ENCODE measurements at regions not wholly inside any gene's neighbourhood (a gene's known extent, or its start where the extent isn't known, plus 50 kb on each side); places are given as distances from the start of the nearest gene placed in this dataset.

GRCh38 chr4:169907705-169908104, 118.5 kb downstream of the MFAP3L start:
- TF ChIP-seq ZIC2 (tag by site-specific recombination; IDR thresholded peaks at IDR 0.05) (no peak), ZNF423 (tag by site-specific recombination; IDR thresholded peaks at IDR 0.05) (no peak), ZNF707 (tag by site-specific recombination; IDR thresholded peaks at IDR 0.05) (no peak), ZNF394 (tag by site-specific recombination; IDR thresholded peaks at IDR 0.05; ENCODE audit: borderline replicate concordance) (no peak), TRIM28 (IDR thresholded peaks at IDR 0.05; ENCODE audit: borderline replicate concordance, low read length) (no peak), ZBTB7A (tag by site-specific recombination; IDR thresholded peaks at IDR 0.05; ENCODE audit: low read depth) (no peak), ZNF600 (tag by site-specific recombination; IDR thresholded peaks at IDR 0.05) (no peak), KLF7 (tag by site-specific recombination; IDR thresholded peaks at IDR 0.05; ENCODE audit: borderline replicate concordance) (no peak), HOXA7 (CRISPR knock-in tag; IDR thresholded peaks at IDR 0.05; ENCODE audit: borderline replicate concordance) (no peak), SP7 (tag by site-specific recombination; IDR thresholded peaks at IDR 0.05) (no peak), ZNF391 (tag by site-specific recombination; IDR thresholded peaks at IDR 0.05; ENCODE audit: borderline replicate concordance, low read depth) (no peak), ZNF623 (tag by site-specific recombination; IDR thresholded peaks at IDR 0.05) (no peak), GLIS2 (tag by site-specific recombination; IDR thresholded peaks at IDR 0.05) (no peak), ZNF302 (tag by site-specific recombination; IDR thresholded peaks at IDR 0.05; ENCODE audit: low read depth) (no peak)
- TF ChIP-seq, protein P1, sequence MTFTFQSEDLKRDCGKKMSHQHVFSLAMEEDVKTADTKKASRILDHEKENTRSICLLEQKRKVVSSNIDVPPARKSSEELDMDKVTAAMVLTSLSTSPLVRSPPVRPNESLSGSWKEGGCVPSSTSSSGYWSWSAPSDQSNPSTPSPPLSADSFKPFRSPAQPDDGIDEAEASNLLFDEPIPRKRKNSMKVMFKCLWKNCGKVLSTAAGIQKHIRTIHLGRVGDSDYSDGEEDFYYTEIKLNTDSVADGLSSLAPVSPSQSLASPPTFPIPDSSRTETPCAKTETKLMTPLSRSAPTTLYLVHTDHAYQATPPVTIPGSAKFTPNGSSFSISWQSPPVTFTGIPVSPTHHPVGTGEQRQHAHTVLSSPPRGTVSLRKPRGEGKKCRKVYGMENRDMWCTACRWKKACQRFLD (tag by site-specific recombination; IDR thresholded peaks at IDR 0.05) = no peak
- Histone ChIP-seq H3K4me1 (ENCODE audit: control insufficient read depth, insufficient read depth, low read length) (no peaks in the 10 kb centered on the region), H3K27ac (ENCODE audit: extremely low read depth, low read depth, low read length) (no peak overlapping the region), H3K36me3 (ENCODE audit: control insufficient read depth in 2 of 2, insufficient read depth in 1 of 2, low read length in 2 of 2) (no peaks in the 10 kb centered on the region), H3K9me3 (ENCODE audit: control insufficient read depth, insufficient read depth, low read depth, low read length) (no peaks in the 10 kb centered on the region), H3K4me3 (ENCODE audit: low read depth, low read length) (no peak overlapping the region)
- POLR2A ChIA-PET = no interaction called here
- CTCF ChIA-PET = no interaction called here

DNA sequence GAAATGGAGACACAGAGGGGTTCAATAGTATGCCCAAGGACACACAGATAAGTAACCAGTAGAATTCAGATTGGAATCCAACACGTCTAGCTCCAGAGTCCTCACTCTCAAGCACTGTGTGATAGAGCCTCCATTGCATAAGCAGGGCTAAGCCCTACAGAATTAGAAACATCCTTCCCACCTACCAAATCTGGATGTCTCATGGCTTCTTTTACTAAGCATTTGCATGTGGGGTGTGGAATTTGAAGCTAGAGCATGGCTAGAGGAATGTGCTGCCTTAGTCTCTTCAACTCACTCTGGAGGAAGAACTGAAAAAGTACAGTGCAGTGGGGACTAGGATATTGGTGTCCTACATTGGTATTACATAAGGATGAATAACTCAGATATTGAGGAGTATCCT, 119.4 kb downstream of the MFAP3L start:
- POLR2A ChIA-PET = no interaction called here
- CTCF ChIA-PET = no interaction called here
- no peak overlapping the region for H3K4me3 ChIP-seq (ENCODE audit: low read depth, low read length)
- no peak overlapping the region for H3K27ac ChIP-seq (ENCODE audit: extremely low read depth, low read depth, low read length)
- H3K36me3 ChIP-seq (ENCODE audit: control insufficient read depth in 2 of 2, insufficient read depth in 1 of 2, low read length in 2 of 2) = no peaks in the 10 kb centered on the region
- no peaks in the 10 kb centered on the region for H3K4me1 ChIP-seq (ENCODE audit: control insufficient read depth, insufficient read depth, low read length)
- no peaks in the 10 kb centered on the region for H3K9me3 ChIP-seq (ENCODE audit: control insufficient read depth, insufficient read depth, low read depth, low read length)
- TF ChIP-seq ZBTB7A (tag by site-specific recombination; IDR thresholded peaks at IDR 0.05; ENCODE audit: low read depth) = no peak
- TF ChIP-seq ZNF350 (tag by site-specific recombination; IDR thresholded peaks at IDR 0.05) = no peak
- TF ChIP-seq ZNF501 (tag by site-specific recombination; IDR thresholded peaks at IDR 0.05) = no peak
- TF ChIP-seq ZNF843 (tag by site-specific recombination; IDR thresholded peaks at IDR 0.05) = no peak
- no peak for TF ChIP-seq RBAK (tag by site-specific recombination; IDR thresholded peaks at IDR 0.05)
- TF ChIP-seq KLF7 (tag by site-specific recombination; IDR thresholded peaks at IDR 0.05; ENCODE audit: borderline replicate concordance) = no peak

GRCh38 chr4:169906104-169906503, 120.1 kb downstream of the MFAP3L start:
- Histone ChIP-seq H3K36me3 (ENCODE audit: control insufficient read depth in 2 of 2, insufficient read depth in 1 of 2, low read length in 2 of 2) (no peaks in the 10 kb centered on the region), H3K4me1 (ENCODE audit: control insufficient read depth, insufficient read depth, low read length) (no peaks in the 10 kb centered on the region), H3K4me3 (ENCODE audit: low read depth, low read length) (no peak overlapping the region), H3K27ac (ENCODE audit: extremely low read depth, low read depth, low read length) (no peak overlapping the region), H3K9me3 (ENCODE audit: control insufficient read depth, insufficient read depth, low read depth, low read length) (no peaks in the 10 kb centered on the region)
- POLR2A ChIA-PET = no interaction called here
- CTCF ChIA-PET = no interaction called here
- TF ChIP-seq, protein P2, sequence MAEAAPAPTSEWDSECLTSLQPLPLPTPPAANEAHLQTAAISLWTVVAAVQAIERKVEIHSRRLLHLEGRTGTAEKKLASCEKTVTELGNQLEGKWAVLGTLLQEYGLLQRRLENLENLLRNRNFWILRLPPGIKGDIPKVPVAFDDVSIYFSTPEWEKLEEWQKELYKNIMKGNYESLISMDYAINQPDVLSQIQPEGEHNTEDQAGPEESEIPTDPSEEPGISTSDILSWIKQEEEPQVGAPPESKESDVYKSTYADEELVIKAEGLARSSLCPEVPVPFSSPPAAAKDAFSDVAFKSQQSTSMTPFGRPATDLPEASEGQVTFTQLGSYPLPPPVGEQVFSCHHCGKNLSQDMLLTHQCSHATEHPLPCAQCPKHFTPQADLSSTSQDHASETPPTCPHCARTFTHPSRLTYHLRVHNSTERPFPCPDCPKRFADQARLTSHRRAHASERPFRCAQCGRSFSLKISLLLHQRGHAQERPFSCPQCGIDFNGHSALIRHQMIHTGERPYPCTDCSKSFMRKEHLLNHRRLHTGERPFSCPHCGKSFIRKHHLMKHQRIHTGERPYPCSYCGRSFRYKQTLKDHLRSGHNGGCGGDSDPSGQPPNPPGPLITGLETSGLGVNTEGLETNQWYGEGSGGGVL (tag by site-specific recombination; IDR thresholded peaks at IDR 0.05) = no peak
- TF ChIP-seq ZNF174 (tag by site-specific recombination; IDR thresholded peaks at IDR 0.05) = no peak
- TF ChIP-seq ZNF558 (tag by site-specific recombination; IDR thresholded peaks at IDR 0.05) = no peak
- TF ChIP-seq ZNF155 (tag by site-specific recombination; IDR thresholded peaks at IDR 0.05) = no peak
- TF ChIP-seq ZNF10 (tag by site-specific recombination; IDR thresholded peaks at IDR 0.05) = no peak
- TF ChIP-seq ZNF223 (tag by site-specific recombination; IDR thresholded peaks at IDR 0.05) = no peak
- TF ChIP-seq ZNF654 (tag by site-specific recombination; IDR thresholded peaks at IDR 0.05; ENCODE audit: low read depth) = no peak
- TF ChIP-seq ZNF146 (tag by site-specific recombination; IDR thresholded peaks at IDR 0.05) = no peak
- TF ChIP-seq, protein P3, sequence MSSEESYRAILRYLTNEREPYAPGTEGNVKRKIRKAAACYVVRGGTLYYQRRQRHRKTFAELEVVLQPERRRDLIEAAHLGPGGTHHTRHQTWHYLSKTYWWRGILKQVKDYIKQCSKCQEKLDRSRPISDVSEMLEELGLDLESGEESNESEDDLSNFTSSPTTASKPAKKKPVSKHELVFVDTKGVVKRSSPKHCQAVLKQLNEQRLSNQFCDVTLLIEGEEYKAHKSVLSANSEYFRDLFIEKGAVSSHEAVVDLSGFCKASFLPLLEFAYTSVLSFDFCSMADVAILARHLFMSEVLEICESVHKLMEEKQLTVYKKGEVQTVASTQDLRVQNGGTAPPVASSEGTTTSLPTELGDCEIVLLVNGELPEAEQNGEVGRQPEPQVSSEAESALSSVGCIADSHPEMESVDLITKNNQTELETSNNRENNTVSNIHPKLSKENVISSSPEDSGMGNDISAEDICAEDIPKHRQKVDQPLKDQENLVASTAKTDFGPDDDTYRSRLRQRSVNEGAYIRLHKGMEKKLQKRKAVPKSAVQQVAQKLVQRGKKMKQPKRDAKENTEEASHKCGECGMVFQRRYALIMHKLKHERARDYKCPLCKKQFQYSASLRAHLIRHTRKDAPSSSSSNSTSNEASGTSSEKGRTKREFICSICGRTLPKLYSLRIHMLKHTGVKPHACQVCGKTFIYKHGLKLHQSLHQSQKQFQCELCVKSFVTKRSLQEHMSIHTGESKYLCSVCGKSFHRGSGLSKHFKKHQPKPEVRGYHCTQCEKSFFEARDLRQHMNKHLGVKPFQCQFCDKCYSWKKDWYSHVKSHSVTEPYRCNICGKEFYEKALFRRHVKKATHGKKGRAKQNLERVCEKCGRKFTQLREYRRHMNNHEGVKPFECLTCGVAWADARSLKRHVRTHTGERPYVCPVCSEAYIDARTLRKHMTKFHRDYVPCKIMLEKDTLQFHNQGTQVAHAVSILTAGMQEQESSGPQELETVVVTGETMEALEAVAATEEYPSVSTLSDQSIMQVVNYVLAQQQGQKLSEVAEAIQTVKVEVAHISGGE (tag by site-specific recombination; conservative IDR thresholded peaks at IDR 0.05; ENCODE audit: low read depth) = no peak
- no peak for TF ChIP-seq ZNF747 (tag by site-specific recombination; IDR thresholded peaks at IDR 0.05)
- TF ChIP-seq GLI2 (tag by site-specific recombination; IDR thresholded peaks at IDR 0.05; ENCODE audit: borderline replicate concordance, low read depth) = no peak
